RWPE1 (cell line): ENCODE measurements at regions not wholly inside any gene's neighbourhood (a gene's known extent, or its start where the extent isn't known, plus 50 kb on each side); places are given as distances from the start of the nearest gene placed in this dataset.
"Not testable (repeated sequence)": the region's sequence is repeated elsewhere in the genome, so short reads cannot be mapped to it uniquely, and the experiment has no call there.

Source experiments
- CTCF ChIA-PET: fragments of 350-600 bp; sonication (Branson Sonifier 250); formaldehyde crosslinking; extraction: SDS; loops from one replicate; lab custom pipeline; 2021; lab: Yijun Ruan, JAX
- POLR2A ChIA-PET: fragments of 400-600 bp; formaldehyde crosslinking; extraction: SDS; loops from one replicate; lab custom pipeline; 2020; ENCODE audit warnings: antibody characterized with exemption; ENCODE audit not compliant: low non-redundant PET; lab: Yijun Ruan, JAX
- DNase-seq: peaks from one replicate; pipeline ENCODE4 v3.0.0; 2012; ENCODE audit warnings: low spot score
- H3K27ac ChIP-seq: fragments of 450-650 bp; 2 replicates; pipeline ENCODE4 v1.5.1; 2017
- TF ChIP-seq, protein P1 (sequence below): fragments of 450-650 bp; conservative IDR thresholded peaks from 2 replicates; pipeline ENCODE4 v1.5.1; 2017; ENCODE audit warnings: low read depth, mild to moderate bottlenecking

DNA sequence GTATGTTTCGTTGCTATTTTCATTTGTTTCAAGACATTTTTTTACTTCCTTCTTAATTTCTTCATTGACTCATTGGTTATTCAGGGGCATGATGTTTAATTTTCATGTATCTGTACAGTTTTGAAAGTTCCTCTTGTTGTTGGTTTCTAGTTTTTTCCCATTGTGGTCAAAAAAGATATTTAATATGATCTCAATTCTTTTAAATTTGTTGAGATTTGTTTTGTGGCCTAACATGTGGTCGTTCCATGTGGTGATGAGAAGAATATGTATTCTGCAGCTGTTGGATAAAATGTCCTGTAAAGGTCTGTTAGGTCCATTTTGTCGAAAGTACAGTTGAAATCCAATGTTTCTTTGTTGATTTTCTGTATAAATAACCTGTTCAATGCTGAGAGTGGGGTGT, 110.3 kb upstream of the MAP4K4 start:
- DNase-seq: no peak
- H3K27ac ChIP-seq: no peak overlapping the region
- ChIA-PET CTCF (no interaction called here), POLR2A (no interaction called here)
- TF ChIP-seq, protein P1, sequence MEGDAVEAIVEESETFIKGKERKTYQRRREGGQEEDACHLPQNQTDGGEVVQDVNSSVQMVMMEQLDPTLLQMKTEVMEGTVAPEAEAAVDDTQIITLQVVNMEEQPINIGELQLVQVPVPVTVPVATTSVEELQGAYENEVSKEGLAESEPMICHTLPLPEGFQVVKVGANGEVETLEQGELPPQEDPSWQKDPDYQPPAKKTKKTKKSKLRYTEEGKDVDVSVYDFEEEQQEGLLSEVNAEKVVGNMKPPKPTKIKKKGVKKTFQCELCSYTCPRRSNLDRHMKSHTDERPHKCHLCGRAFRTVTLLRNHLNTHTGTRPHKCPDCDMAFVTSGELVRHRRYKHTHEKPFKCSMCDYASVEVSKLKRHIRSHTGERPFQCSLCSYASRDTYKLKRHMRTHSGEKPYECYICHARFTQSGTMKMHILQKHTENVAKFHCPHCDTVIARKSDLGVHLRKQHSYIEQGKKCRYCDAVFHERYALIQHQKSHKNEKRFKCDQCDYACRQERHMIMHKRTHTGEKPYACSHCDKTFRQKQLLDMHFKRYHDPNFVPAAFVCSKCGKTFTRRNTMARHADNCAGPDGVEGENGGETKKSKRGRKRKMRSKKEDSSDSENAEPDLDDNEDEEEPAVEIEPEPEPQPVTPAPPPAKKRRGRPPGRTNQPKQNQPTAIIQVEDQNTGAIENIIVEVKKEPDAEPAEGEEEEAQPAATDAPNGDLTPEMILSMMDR: no peak

DNA sequence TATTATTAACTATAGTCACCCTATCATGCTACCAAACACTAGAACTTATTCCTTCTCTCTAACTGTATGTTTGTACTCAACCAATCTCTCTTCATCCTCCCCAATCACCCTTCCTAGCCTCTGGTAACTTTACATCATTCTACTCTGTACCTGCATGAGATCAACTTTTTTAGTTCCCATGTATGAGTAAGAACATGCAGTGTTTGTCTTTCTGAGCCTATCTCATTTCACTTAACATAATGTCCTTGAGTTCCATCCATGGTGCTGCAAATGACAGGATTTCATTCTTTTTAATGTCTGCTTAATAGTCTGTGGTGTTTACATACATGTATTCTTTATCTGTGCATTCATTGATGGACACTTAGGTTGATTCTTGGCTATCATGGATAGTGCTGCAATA, 108.9 kb upstream of the RFX8 start:
- DNase-seq: no peak
- TF ChIP-seq, protein P1: no peak
- ChIA-PET CTCF (no interaction called here), POLR2A (no interaction called here)
- no peak overlapping the region for H3K27ac ChIP-seq

GRCh38 chr2:101581675-101582299, 106.9 kb upstream of the RFX8 start:
- POLR2A ChIA-PET: no interaction called here
- CTCF ChIA-PET: no interaction called here
- no peak overlapping the region for H3K27ac ChIP-seq
- TF ChIP-seq, protein P1: no peak
- DNase-seq: no peak

GRCh38 chr2:101580528-101580927, 105.6 kb upstream of the RFX8 start:
- H3K27ac ChIP-seq: no peak overlapping the region
- no peak for DNase-seq
- ChIA-PET POLR2A (no interaction called here), CTCF (interaction anchor here (0.7 kb wide), 1 partner anchor 94 kb away, joined by 3 read pairs; no protein-coding TSS in a partner anchor)
- TF ChIP-seq, protein P1: no peak

DNA sequence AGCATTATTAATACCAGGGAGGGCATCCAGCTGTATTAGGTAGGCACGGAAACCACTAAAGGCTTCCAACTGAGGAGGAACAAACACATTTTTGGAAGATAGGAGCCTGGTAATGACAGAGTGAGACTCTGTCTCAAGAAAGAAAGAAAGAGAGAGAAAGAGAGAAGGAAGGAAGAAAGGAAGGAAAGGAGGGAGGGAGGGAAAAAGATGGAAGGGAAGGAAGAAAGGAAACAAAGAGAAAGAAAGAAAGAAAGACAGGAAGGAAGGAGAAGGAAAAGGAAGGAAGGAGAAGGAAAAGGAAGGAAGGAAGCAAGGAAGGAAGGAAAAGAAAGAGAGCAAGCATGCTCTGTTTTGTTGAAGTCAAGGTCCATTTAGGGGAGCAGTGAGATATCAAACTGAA, 103.8 kb upstream of the RFX8 start:
- no peak overlapping the region for H3K27ac ChIP-seq
- DNase-seq: no peak
- TF ChIP-seq, protein P1: no peak
- ChIA-PET POLR2A (no interaction called here), CTCF (no interaction called here)

DNA sequence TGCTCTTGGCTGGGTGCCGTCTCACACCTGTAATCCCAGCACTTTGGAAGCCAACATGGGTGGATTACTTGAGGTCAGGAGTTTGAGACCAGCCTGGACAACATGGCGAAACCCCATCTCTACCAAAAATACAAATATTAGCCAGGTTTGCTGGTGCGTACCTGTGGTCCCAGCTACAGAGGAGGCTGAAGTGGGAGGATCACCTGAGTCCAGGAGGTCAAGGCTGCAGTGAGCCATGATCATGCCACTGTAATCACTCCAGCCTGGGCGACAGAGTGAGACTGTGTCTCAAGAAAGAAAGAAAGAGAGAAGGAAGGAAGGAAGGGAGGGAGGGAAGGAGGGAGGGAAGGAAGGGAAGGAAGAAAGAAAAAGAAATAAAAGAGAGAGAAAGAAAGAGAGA, 103.2 kb upstream of the RFX8 start:
- CTCF ChIA-PET, DNase-seq, POLR2A ChIA-PET, H3K27ac ChIP-seq: not testable (repeated sequence)

DNA sequence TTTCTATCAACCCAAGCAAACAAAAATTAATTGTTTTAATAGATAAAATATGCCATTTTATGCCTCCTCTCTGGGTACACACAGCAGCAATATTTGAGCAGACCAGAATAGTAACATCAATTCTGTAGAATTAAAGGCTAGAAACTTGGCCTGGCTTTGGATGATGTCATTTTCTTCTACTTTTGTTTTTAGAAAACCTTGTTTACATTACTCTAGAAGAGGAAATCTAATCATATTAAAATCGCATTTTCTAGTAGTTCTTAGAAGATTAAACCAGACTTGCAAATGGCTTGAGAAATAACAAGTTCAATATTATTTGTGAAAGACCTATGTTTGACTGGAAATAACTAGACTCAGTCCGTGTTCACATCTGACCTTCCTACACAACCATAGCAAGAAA, 102.3 kb upstream of the RFX8 start:
- TF ChIP-seq, protein P1: no peak
- no peak overlapping the region for H3K27ac ChIP-seq
- ChIA-PET POLR2A (no interaction called here), CTCF (no interaction called here)
- DNase-seq: no peak
